Gastroesophageal sphincter (tissue), 4 donors: ENCODE measurements at regions not wholly inside any gene's neighbourhood (a gene's known extent, or its start where the extent isn't known, plus 50 kb on each side); places are given as distances from the start of the nearest gene placed in this dataset.

Experiments used
- ATAC-seq: fragments of 150-250 bp; one replicate; pipeline ENCODE4 v1.9.1; 2016; ENCODE audit warnings: mild to moderate bottlenecking, moderate library complexity
- H3K27ac ChIP-seq, 4 donors: fragments of 200-600 bp; sonication (generic) in 3 of 4; 1 replicate in 3 of 4; 2 replicates in 1 of 4; pipeline ENCODE4 v1.5.1; 2016 to 2019
- H3K27me3 ChIP-seq: fragments of 200-600 bp; sonication (generic); one replicate; pipeline ENCODE4 v1.5.1; 2019
- H3K36me3 ChIP-seq, 2 donors: fragments of 200-600 bp; sonication (generic); one replicate each; pipeline ENCODE4 v1.5.1; 2019; ENCODE audit warnings: control low read depth in 1 of 2
- H3K4me1 ChIP-seq, 3 donors: fragments of 200-600 bp; sonication (generic); 1 replicate in 2 of 3; 2 replicates in 1 of 3; pipeline ENCODE4 v1.5.1; 2016 to 2019; ENCODE audit warnings: control low read depth in 2 of 3
- H3K4me3 ChIP-seq, 2 donors: fragments of 200-600 bp; sonication (generic); one replicate each; pipeline ENCODE4 v1.5.1; 2019; ENCODE audit warnings: mild to moderate bottlenecking in 1 of 2, moderate library complexity in 1 of 2
- H3K9me3 ChIP-seq, 3 donors: fragments of 200-600 bp; sonication (generic); one replicate each; pipeline ENCODE4 v1.5.1; 2017 to 2019; ENCODE audit warnings: control low read depth in 2 of 3
- CTCF ChIP-seq, 4 experiments: fragments of 200-600 bp in 2 of 4; fragments of 450-650 bp in 2 of 4; sonication (generic) in 1 of 4; IDR thresholded peaks; one replicate each; pipeline ENCODE4 v1.5.1; 2017 to 2019; ENCODE audit warnings: antibody characterized with exemption in 4 of 4, mild to moderate bottlenecking in 2 of 4, moderate library complexity in 2 of 4
- EP300 ChIP-seq: sonication (generic); formaldehyde crosslinking; IDR thresholded peaks from one replicate; pipeline ENCODE4 v1.6.1; 2017; ENCODE audit warnings: antibody characterized with exemption, mild to moderate bottlenecking
- POLR2A ChIP-seq, 2 donors: fragments of 450-650 bp; IDR thresholded peaks; one replicate each; pipeline ENCODE4 v1.6.1; 2017; ENCODE audit warnings: antibody characterized with exemption in 2 of 2, mild to moderate bottlenecking in 2 of 2, moderate library complexity in 1 of 2
- POLR2AphosphoS5 ChIP-seq: sonication (generic); formaldehyde crosslinking; IDR thresholded peaks from one replicate; pipeline ENCODE4 v1.6.1; 2017; ENCODE audit warnings: antibody characterized with exemption
- WGBS, 2 donors: methylation state at CpG; one replicate each; pipeline ENCODE4 v1.1.5; 2018; ENCODE audit warnings: low coverage in 1 of 2; 5-methylcytosine and 5-hydroxymethylcytosine counted together

GRCh38 chr2:8539743-8540551 lies 141.9 kb upstream of the ID2 start:
- peak overlapping the region in 2 of 4 donors; percentile 11 to 25 for H3K27ac ChIP-seq
- 64 to 68% methylated on average over 2 to 11 of the region's 14 CpGs for WGBS, 2 donors
- ATAC-seq = no peak
- H3K27me3 ChIP-seq = no peaks in the 10 kb centered on the region
- no peak overlapping the region for H3K4me3 ChIP-seq
- H3K4me1 ChIP-seq = peaks cover 0 to 62% (median 13%) of the 10 kb centered on the region in 3 donors
- TF ChIP-seq POLR2A (IDR thresholded peaks at IDR 0.05) (no peak), CTCF (IDR thresholded peaks at IDR 0.05) (no peak), POLR2AphosphoS5 (no peak), EP300 (no peak)
- no peaks in the 10 kb centered on the region for H3K36me3 ChIP-seq
- H3K9me3 ChIP-seq = no peaks in the 10 kb centered on the region

- peaks cover 0 to 62% (median 6%) of the 10 kb centered on the region in 3 donors for H3K4me1 ChIP-seq
- 100% methylated on average over 1 of the region's 2 CpGs; no CpG with 5 or more reads in 1 of the 2 donors for WGBS, 2 donors
Measured at GRCh38 chr2:8540552-8541055, 141.3 kb upstream of the ID2 start.

GRCh38 chr2:8541223-8541622 lies 140.6 kb upstream of the ID2 start:
- no peak overlapping the region for H3K4me3 ChIP-seq
- ATAC-seq = no peak
- no peaks in the 10 kb centered on the region for H3K36me3 ChIP-seq
- H3K27ac ChIP-seq = no peak overlapping the region
- no peaks in the 10 kb centered on the region for H3K27me3 ChIP-seq
- TF ChIP-seq CTCF (IDR thresholded peaks at IDR 0.05) = no peak
- TF ChIP-seq EP300 = no peak
- TF ChIP-seq POLR2A (IDR thresholded peaks at IDR 0.05) = no peak
- no peak for TF ChIP-seq POLR2AphosphoS5
- 84 to 94% methylated on average over 3 to 4 of the region's 8 CpGs for WGBS, 2 donors
- H3K9me3 ChIP-seq = no peaks in the 10 kb centered on the region
- peaks cover 0 to 57% (median under 1%) of the 10 kb centered on the region in 3 donors for H3K4me1 ChIP-seq

More at GRCh38 chr2:8540552-8541055, 141.3 kb upstream of the ID2 start:
- Histone ChIP-seq H3K4me3 (no peak overlapping the region), H3K9me3 (no peaks in the 10 kb centered on the region), H3K27me3 (no peaks in the 10 kb centered on the region), H3K27ac (no peak overlapping the region), H3K36me3 (no peaks in the 10 kb centered on the region)
- no peak for ATAC-seq
- TF ChIP-seq EP300 (no peak), POLR2A (IDR thresholded peaks at IDR 0.05) (no peak), CTCF (IDR thresholded peaks at IDR 0.05) (no peak), POLR2AphosphoS5 (no peak)

- H3K9me3 ChIP-seq = no peaks in the 10 kb centered on the region
- peaks cover 0 to 52% (median 0%) of the 10 kb centered on the region in 3 donors for H3K4me1 ChIP-seq
- H3K27ac ChIP-seq = no peak overlapping the region
- H3K27me3 ChIP-seq = no peaks in the 10 kb centered on the region
- ATAC-seq = no peak
- 88 to 97% methylated on average over 5 to 11 of the region's 14 CpGs for WGBS, 2 donors
- no peak overlapping the region for H3K4me3 ChIP-seq
- H3K36me3 ChIP-seq = no peaks in the 10 kb centered on the region
- TF ChIP-seq POLR2A (IDR thresholded peaks at IDR 0.05) (no peak), EP300 (no peak), CTCF (IDR thresholded peaks at IDR 0.05) (no peak), POLR2AphosphoS5 (no peak)
Measured at GRCh38 chr2:8541636-8542035, 140.2 kb upstream of the ID2 start.
